Rectal smooth muscle tissue (tissue), 1 donor: ENCODE measurements at regions not wholly inside any gene's neighbourhood (a gene's known extent, or its start where the extent isn't known, plus 50 kb on each side); places are given as distances from the start of the nearest gene placed in this dataset.

Source experiments
- H3K27ac ChIP-seq: one replicate; pipeline ENCODE4 v1.7.0; 2013; ENCODE audit warnings: low read depth, low read length, inconsistent platforms
- H3K27me3 ChIP-seq: one replicate; pipeline ENCODE4 v1.7.0; 2013; ENCODE audit warnings: low read length; ENCODE audit not compliant: control insufficient read depth, insufficient read depth
- H3K36me3 ChIP-seq: one replicate; pipeline ENCODE4 v1.7.0; 2013; ENCODE audit warnings: low read length; ENCODE audit not compliant: control insufficient read depth, insufficient read depth
- H3K4me1 ChIP-seq: one replicate; pipeline ENCODE4 v1.7.0; 2013; ENCODE audit warnings: low read length; ENCODE audit not compliant: control insufficient read depth, insufficient read depth
- H3K4me3 ChIP-seq: one replicate; pipeline ENCODE4 v1.7.0; 2013; ENCODE audit warnings: low read length
- H3K9ac ChIP-seq: one replicate; pipeline ENCODE4 v1.7.0; 2013; ENCODE audit warnings: low read length

- no peak overlapping the region for H3K27ac ChIP-seq
- H3K9ac ChIP-seq, result no peak overlapping the region
- H3K4me1 ChIP-seq, result no peaks in the 10 kb centered on the region
- H3K27me3 ChIP-seq, result no peaks in the 10 kb centered on the region
- no peak overlapping the region for H3K4me3 ChIP-seq
- no peaks in the 10 kb centered on the region for H3K36me3 ChIP-seq
Measured at GRCh38 chr13:76239031-76239680, 603.0 kb downstream of the LMO7 start.

GRCh38 chr13:76231522-76232167 lies 595.5 kb downstream of the LMO7 start:
- no peaks in the 10 kb centered on the region for H3K36me3 ChIP-seq
- H3K27ac ChIP-seq, result no peak overlapping the region
- H3K9ac ChIP-seq, result no peak overlapping the region
- no peaks in the 10 kb centered on the region for H3K27me3 ChIP-seq
- H3K4me1 ChIP-seq, result no peaks in the 10 kb centered on the region
- H3K4me3 ChIP-seq, result no peak overlapping the region

DNA sequence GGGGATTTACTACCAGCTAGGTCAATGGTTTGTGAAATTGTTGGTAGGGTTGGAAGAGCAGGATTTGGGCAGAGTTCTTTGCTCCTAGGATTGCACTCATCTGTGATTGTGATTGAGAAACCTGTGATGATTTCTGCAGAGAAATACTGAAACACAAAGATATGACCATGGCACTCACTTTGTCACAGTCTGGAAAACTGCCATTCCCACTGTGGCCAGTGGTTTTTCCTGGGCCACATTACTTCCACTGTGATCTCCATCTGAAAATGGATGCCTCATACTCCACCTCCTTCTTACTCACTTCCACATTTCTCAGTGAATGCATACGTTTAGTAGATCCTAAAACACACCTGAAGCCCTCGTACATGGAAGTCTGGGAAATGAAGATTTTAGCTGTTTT lies 593.2 kb downstream of the LMO7 start:
- Histone ChIP-seq H3K9ac (no peak overlapping the region), H3K36me3 (no peaks in the 10 kb centered on the region)

GRCh38 chr13:76226941-76227340 lies 590.8 kb downstream of the LMO7 start:
- Histone ChIP-seq H3K27me3 (no peaks in the 10 kb centered on the region), H3K4me1 (no peaks in the 10 kb centered on the region), H3K9ac (no peak overlapping the region), H3K27ac (no peak overlapping the region), H3K4me3 (no peak overlapping the region), H3K36me3 (no peaks in the 10 kb centered on the region)

More for the DNA sequence above, 593.2 kb downstream of the LMO7 start:
- Histone ChIP-seq H3K27me3 (no peaks in the 10 kb centered on the region), H3K27ac (no peak overlapping the region), H3K4me1 (no peaks in the 10 kb centered on the region), H3K4me3 (no peak overlapping the region)

GRCh38 chr13:76225815-76226489 lies 589.8 kb downstream of the LMO7 start:
- no peaks in the 10 kb centered on the region for H3K27me3 ChIP-seq
- H3K36me3 ChIP-seq, result no peaks in the 10 kb centered on the region
- no peak overlapping the region for H3K9ac ChIP-seq
- H3K27ac ChIP-seq, result no peak overlapping the region
- no peaks in the 10 kb centered on the region for H3K4me1 ChIP-seq
- H3K4me3 ChIP-seq, result no peak overlapping the region

DNA sequence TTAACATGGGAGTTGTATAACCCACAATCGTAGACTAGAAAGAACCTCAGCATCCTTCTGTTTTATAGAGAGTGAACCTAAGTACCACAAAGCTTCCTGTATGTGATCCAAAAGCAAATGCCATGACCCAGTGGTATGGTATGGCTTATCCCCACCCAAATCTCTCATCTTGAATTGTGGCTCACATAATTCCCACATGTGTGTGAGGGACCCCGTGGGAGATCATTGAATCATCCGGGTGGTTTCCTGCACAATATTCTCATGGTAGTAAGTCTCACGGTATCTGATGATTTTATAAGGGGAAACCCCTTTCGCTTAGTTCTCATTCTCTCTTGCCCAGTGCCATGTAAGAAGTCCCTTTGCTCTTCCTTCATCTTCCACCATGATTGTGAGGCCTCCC lies 587.9 kb downstream of the LMO7 start:
- H3K27ac ChIP-seq, result no peak overlapping the region
- H3K9ac ChIP-seq, result no peak overlapping the region
- no peaks in the 10 kb centered on the region for H3K4me1 ChIP-seq
- H3K36me3 ChIP-seq, result no peaks in the 10 kb centered on the region
- H3K4me3 ChIP-seq, result no peak overlapping the region
- no peaks in the 10 kb centered on the region for H3K27me3 ChIP-seq

GRCh38 chr13:76223565-76223964 lies 587.4 kb downstream of the LMO7 start:
- H3K27ac ChIP-seq, result no peak overlapping the region
- H3K27me3 ChIP-seq, result no peaks in the 10 kb centered on the region
- H3K36me3 ChIP-seq, result no peaks in the 10 kb centered on the region
- H3K4me1 ChIP-seq, result no peaks in the 10 kb centered on the region
- H3K9ac ChIP-seq, result no peak overlapping the region
- no peak overlapping the region for H3K4me3 ChIP-seq

- Histone ChIP-seq H3K4me1 (no peaks in the 10 kb centered on the region), H3K36me3 (no peaks in the 10 kb centered on the region), H3K27me3 (no peaks in the 10 kb centered on the region), H3K4me3 (no peak overlapping the region), H3K27ac (no peak overlapping the region), H3K9ac (no peak overlapping the region)
Measured at GRCh38 chr13:76222511-76222910, 586.4 kb downstream of the LMO7 start.

DNA sequence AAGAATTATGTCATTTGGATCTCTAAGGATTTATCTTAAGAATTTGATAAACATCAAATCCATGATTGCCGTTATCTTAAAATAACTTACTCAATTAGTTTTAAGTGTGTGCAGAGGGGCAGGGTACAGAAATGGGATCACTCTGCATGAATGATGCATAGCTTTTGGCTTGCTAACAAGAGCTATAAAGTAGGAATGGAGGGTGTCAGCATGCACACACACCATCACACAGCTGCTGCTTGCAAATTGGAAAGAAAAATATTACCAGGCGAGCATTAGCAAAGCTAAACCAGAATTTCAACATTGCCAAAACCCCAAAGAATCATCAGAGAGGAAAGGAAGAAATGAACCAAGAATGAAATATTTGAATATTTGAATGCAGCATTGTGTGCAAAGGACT lies 580.6 kb downstream of the LMO7 start:
- no peaks in the 10 kb centered on the region for H3K36me3 ChIP-seq
- H3K27me3 ChIP-seq, result no peaks in the 10 kb centered on the region
- no peak overlapping the region for H3K27ac ChIP-seq

GRCh38 chr13:76214001-76214400 lies 577.9 kb downstream of the LMO7 start:
- Histone ChIP-seq H3K4me3 (no peak overlapping the region), H3K36me3 (no peaks in the 10 kb centered on the region), H3K27ac (no peak overlapping the region), H3K9ac (no peak overlapping the region), H3K27me3 (no peaks in the 10 kb centered on the region), H3K4me1 (no peaks in the 10 kb centered on the region)

More for the DNA sequence above, 580.6 kb downstream of the LMO7 start:
- H3K4me1 ChIP-seq, result no peaks in the 10 kb centered on the region
- no peak overlapping the region for H3K9ac ChIP-seq
- H3K4me3 ChIP-seq, result no peak overlapping the region

GRCh38 chr13:76213423-76213904 lies 577.3 kb downstream of the LMO7 start:
- Histone ChIP-seq H3K27ac (no peak overlapping the region), H3K4me1 (no peaks in the 10 kb centered on the region), H3K27me3 (no peaks in the 10 kb centered on the region), H3K4me3 (no peak overlapping the region), H3K9ac (no peak overlapping the region), H3K36me3 (no peaks in the 10 kb centered on the region)

GRCh38 chr13:76210262-76210661 lies 574.1 kb downstream of the LMO7 start:
- Histone ChIP-seq H3K4me1 (no peaks in the 10 kb centered on the region), H3K4me3 (no peak overlapping the region), H3K27ac (no peak overlapping the region), H3K27me3 (no peaks in the 10 kb centered on the region), H3K9ac (no peak overlapping the region), H3K36me3 (no peaks in the 10 kb centered on the region)
